ENCODE measurements at regions not wholly inside any gene's neighbourhood (a gene's known extent, or its start where the extent isn't known, plus 50 kb on each side); places are given as distances from the start of the nearest gene placed in this dataset.

DNA sequence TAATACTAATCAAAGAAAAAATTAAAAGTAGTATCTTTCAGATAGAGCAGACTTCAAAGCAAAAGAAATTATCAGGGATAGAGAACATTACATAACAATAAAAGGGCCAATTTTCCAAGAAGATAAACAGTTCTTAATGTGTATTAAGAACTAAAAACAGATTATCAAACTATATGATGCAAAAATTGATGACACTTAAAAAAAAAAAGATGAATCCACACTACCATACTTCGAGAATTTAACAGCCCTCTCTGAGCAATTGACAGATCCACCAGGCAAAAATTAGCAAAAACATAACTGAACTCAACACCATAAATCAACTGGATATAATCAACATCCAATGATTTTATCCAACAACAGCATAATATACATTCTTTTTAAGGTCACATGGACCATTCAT is 686.5 kb downstream of the LRFN5 start:
- H3K36me3 ChIP-seq (ENCODE audit: low read depth, low read length) = no peaks in the 10 kb centered on the region
- BruUV-seq (replicated peaks) = no TSS peak
- no peak overlapping the region for H2AFZ ChIP-seq (ENCODE audit: low read length)
- ChIA-PET POLR2A (ENCODE audit: unreplicated experiment) (interaction anchor here (0.7 kb wide), 1 partner anchor 9 kb away, joined by 4 read pairs; no protein-coding TSS in a partner anchor), CTCF (no interaction called here)
- no peaks in the 10 kb centered on the region for H3K27me3 ChIP-seq (ENCODE audit: low read length)
- H3K9me2 ChIP-seq (replicated peaks; ENCODE audit: low read length) = no peaks in the 10 kb centered on the region
- H3K79me2 ChIP-seq (ENCODE audit: low read length) = no peaks in the 10 kb centered on the region
- H3F3A ChIP-seq (ENCODE audit: low read length, unreplicated experiment) = no peaks in the 10 kb centered on the region
- TF ChIP-seq, protein P1, sequence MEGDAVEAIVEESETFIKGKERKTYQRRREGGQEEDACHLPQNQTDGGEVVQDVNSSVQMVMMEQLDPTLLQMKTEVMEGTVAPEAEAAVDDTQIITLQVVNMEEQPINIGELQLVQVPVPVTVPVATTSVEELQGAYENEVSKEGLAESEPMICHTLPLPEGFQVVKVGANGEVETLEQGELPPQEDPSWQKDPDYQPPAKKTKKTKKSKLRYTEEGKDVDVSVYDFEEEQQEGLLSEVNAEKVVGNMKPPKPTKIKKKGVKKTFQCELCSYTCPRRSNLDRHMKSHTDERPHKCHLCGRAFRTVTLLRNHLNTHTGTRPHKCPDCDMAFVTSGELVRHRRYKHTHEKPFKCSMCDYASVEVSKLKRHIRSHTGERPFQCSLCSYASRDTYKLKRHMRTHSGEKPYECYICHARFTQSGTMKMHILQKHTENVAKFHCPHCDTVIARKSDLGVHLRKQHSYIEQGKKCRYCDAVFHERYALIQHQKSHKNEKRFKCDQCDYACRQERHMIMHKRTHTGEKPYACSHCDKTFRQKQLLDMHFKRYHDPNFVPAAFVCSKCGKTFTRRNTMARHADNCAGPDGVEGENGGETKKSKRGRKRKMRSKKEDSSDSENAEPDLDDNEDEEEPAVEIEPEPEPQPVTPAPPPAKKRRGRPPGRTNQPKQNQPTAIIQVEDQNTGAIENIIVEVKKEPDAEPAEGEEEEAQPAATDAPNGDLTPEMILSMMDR (conservative IDR thresholded peaks at IDR 0.05; ENCODE audit: low read depth, low read length) = no peak
- TF ChIP-seq EZH2phosphoT487 (IDR thresholded peaks at IDR 0.05; ENCODE audit: borderline replicate concordance, low read length) (no peak), EZH2 (IDR thresholded peaks at IDR 0.05; ENCODE audit: low read length, unreplicated experiment) (no peak)
- H3K4me3 ChIP-seq (ENCODE audit: low read length) = no peak overlapping the region
- H3K9me3 ChIP-seq (ENCODE audit: low read length) = no peaks in the 10 kb centered on the region
- no peak overlapping the region for H3K9ac ChIP-seq (ENCODE audit: low read length)
- DNase-seq = no peak
- no peak overlapping the region for H3K27ac ChIP-seq (ENCODE audit: low read length)
- no peak for ATAC-seq
- intact Hi-C loops (cut with micrococcal nuclease) = no loop called here
- H3K4me1 ChIP-seq (ENCODE audit: insufficient read depth, low read length) = no peaks in the 10 kb centered on the region
- no peaks in the 10 kb centered on the region for H4K20me1 ChIP-seq (ENCODE audit: low read length)
- no peak overlapping the region for H3K4me2 ChIP-seq (ENCODE audit: low read length)

DNA sequence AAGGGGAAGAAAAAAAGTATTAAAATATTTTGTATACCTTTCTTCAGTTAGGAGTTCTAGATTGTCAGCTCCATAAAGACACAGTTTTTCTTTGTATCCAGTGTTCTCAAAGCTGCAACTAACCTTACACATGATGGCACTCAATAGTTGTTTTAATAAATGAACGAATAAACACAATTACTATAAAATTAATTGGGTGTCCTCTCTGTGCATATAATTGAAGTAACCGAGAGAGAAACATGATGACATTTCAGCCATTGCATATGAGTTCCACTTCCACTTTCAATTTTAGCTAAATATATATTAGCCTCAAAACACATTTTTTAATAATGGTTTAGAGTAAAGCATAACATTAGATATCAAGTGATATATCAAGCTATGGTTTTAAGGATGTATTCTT is 671.2 kb downstream of the LRFN5 start:
- BruUV-seq (replicated peaks) = no TSS peak
- no peak overlapping the region for H2AFZ ChIP-seq (ENCODE audit: low read length)
- no peaks in the 10 kb centered on the region for H3K9me2 ChIP-seq (replicated peaks; ENCODE audit: low read length)
- H4K20me1 ChIP-seq (ENCODE audit: low read length) = no peaks in the 10 kb centered on the region
- no peaks in the 10 kb centered on the region for H3K79me2 ChIP-seq (ENCODE audit: low read length)
- no peaks in the 10 kb centered on the region for H3K4me1 ChIP-seq (ENCODE audit: insufficient read depth, low read length)
- no peaks in the 10 kb centered on the region for H3K36me3 ChIP-seq (ENCODE audit: low read depth, low read length)
- CTCF ChIA-PET = no interaction called here
- TF ChIP-seq EZH2phosphoT487 (IDR thresholded peaks at IDR 0.05; ENCODE audit: borderline replicate concordance, low read length) (no peak), EZH2 (IDR thresholded peaks at IDR 0.05; ENCODE audit: low read length, unreplicated experiment) (no peak)
- TF ChIP-seq, protein P1 (conservative IDR thresholded peaks at IDR 0.05; ENCODE audit: low read depth, low read length) = no peak
- intact Hi-C loops (cut with micrococcal nuclease) = no loop called here
- H3F3A ChIP-seq (ENCODE audit: low read length, unreplicated experiment) = no peaks in the 10 kb centered on the region
- H3K27ac ChIP-seq (ENCODE audit: low read length) = no peak overlapping the region
- POLR2A ChIA-PET (ENCODE audit: unreplicated experiment) = no interaction called here
- H3K4me2 ChIP-seq (ENCODE audit: low read length) = no peak overlapping the region
- no peaks in the 10 kb centered on the region for H3K27me3 ChIP-seq (ENCODE audit: low read length)
- H3K9ac ChIP-seq (ENCODE audit: low read length) = no peak overlapping the region
- no peak overlapping the region for H3K4me3 ChIP-seq (ENCODE audit: low read length)
- no peaks in the 10 kb centered on the region for H3K9me3 ChIP-seq (ENCODE audit: low read length)
- ATAC-seq = no peak
- DNase-seq = no peak

DNA sequence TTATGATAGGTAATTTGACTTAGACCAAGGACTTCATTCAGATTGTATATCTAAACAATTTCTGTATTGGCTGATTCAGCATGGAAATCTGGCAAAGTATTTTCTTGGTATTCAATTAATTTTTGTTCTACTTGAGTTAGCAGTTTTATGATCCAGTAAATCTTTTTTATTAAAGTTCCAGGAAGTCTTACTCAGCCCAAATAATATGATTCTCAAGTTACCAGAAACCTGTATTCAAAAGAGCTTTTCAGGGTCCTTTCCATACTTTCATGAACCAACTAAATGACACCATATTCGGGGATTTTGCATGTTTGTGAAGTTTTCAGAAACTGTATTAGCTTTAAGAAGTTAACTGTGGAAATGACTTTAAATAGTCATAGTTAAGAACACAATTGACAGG is 662.6 kb downstream of the LRFN5 start:
- ChIA-PET POLR2A (ENCODE audit: unreplicated experiment) (no interaction called here), CTCF (no interaction called here)
- Histone ChIP-seq H3K9me3 (ENCODE audit: low read length) (no peaks in the 10 kb centered on the region), H3K9ac (ENCODE audit: low read length) (no peak overlapping the region), H3K36me3 (ENCODE audit: low read depth, low read length) (no peaks in the 10 kb centered on the region), H3K4me1 (ENCODE audit: insufficient read depth, low read length) (peaks cover 10% of the 10 kb centered on the region), H3K4me3 (ENCODE audit: low read length) (no peak overlapping the region), H3K79me2 (ENCODE audit: low read length) (no peaks in the 10 kb centered on the region), H3K27ac (ENCODE audit: low read length) (no peak overlapping the region), H4K20me1 (ENCODE audit: low read length) (no peaks in the 10 kb centered on the region), H3K4me2 (ENCODE audit: low read length) (peak overlapping the region; percentile 13; the same call in 1 of the 2 replicates), H3K27me3 (ENCODE audit: low read length) (no peaks in the 10 kb centered on the region), H3F3A (ENCODE audit: low read length, unreplicated experiment) (no peaks in the 10 kb centered on the region), H2AFZ (ENCODE audit: low read length) (no peak overlapping the region), H3K9me2 (replicated peaks; ENCODE audit: low read length) (no peaks in the 10 kb centered on the region)
- no TSS peak for BruUV-seq (replicated peaks)
- intact Hi-C loops (cut with micrococcal nuclease) = loop anchor here (2.0 to 5.0 kb wide), 2 partner anchors 76 to 662 kb away; partner anchors contain the start of gene LRFN5
- DNase-seq (peak; percentile 32), ATAC-seq (peak; percentile 94)
- TF ChIP-seq EZH2 (IDR thresholded peaks at IDR 0.05; ENCODE audit: low read length, unreplicated experiment) = no peak
- TF ChIP-seq, protein P1 (conservative IDR thresholded peaks at IDR 0.05; ENCODE audit: low read depth, low read length) = no peak
- TF ChIP-seq EZH2phosphoT487 (IDR thresholded peaks at IDR 0.05; ENCODE audit: borderline replicate concordance, low read length) = no peak

Measured in PC-3 (cell line).